GM12878 (cell line): ENCODE measurements at regions not wholly inside any gene's neighbourhood (a gene's known extent, or its start where the extent isn't known, plus 50 kb on each side); places are given as distances from the start of the nearest gene placed in this dataset.
"Not testable (repeated sequence)": the region's sequence is repeated elsewhere in the genome, so short reads cannot be mapped to it uniquely, and the experiment has no call there.

Experiments used
- ETV6 ChIP-seq, 2 experiments: fragments of 450-650 bp in 1 of 2; IDR thresholded peaks in 1 of 2; conservative IDR thresholded peaks in 1 of 2; 2 replicates each; pipeline ENCODE4 v1.6.1; 2014; ENCODE audit warnings: antibody characterized with exemption in 1 of 2, borderline replicate concordance in 1 of 2, low read depth in 1 of 2, mild to moderate bottlenecking in 1 of 2, moderate library complexity in 1 of 2
- EZH2 ChIP-seq: IDR thresholded peaks from 2 replicates; pipeline ENCODE4 v1.6.1; 2012; ENCODE audit warnings: low read depth, mild to moderate bottlenecking, control low read depth, inconsistent platforms, low read length, borderline replicate concordance; ENCODE audit not compliant: control insufficient read depth
- HDAC6 ChIP-seq: fragments of 200-600 bp; sonication (generic); IDR thresholded peaks from one replicate; pipeline ENCODE4 v1.8.0; 2017; ENCODE audit warnings: antibody characterized with exemption; ENCODE audit not compliant: unreplicated experiment
- TF ChIP-seq, protein P1 (sequence below), 3 experiments: IDR thresholded peaks in 2 of 3; conservative IDR thresholded peaks in 1 of 3; 2 replicates each; pipeline ENCODE4 v1.5.1; 2011; ENCODE audit warnings: low read depth in 3 of 3, low read length in 3 of 3, mild to moderate bottlenecking in 3 of 3, control low read depth in 2 of 3, moderate library complexity in 2 of 3, inconsistent platforms in 1 of 3, mixed read lengths in 1 of 3; ENCODE audit not compliant: control insufficient read depth in 2 of 3, insufficient read depth in 1 of 3; ENCODE audit errors: extremely low read depth in 1 of 3

GRCh38 chr2:111355823-111356511 is 235.3 kb downstream of the BCL2L11 start:
- not testable (repeated sequence) for TF ChIP-seq ETV6 (conservative IDR thresholded peaks at IDR 0.05 in 1 of 2, IDR thresholded peaks at IDR 0.05 in 1 of 2; ENCODE audit: borderline replicate concordance in 1 of 2, low read depth in 1 of 2); EZH2; HDAC6
- TF ChIP-seq, protein P1, sequence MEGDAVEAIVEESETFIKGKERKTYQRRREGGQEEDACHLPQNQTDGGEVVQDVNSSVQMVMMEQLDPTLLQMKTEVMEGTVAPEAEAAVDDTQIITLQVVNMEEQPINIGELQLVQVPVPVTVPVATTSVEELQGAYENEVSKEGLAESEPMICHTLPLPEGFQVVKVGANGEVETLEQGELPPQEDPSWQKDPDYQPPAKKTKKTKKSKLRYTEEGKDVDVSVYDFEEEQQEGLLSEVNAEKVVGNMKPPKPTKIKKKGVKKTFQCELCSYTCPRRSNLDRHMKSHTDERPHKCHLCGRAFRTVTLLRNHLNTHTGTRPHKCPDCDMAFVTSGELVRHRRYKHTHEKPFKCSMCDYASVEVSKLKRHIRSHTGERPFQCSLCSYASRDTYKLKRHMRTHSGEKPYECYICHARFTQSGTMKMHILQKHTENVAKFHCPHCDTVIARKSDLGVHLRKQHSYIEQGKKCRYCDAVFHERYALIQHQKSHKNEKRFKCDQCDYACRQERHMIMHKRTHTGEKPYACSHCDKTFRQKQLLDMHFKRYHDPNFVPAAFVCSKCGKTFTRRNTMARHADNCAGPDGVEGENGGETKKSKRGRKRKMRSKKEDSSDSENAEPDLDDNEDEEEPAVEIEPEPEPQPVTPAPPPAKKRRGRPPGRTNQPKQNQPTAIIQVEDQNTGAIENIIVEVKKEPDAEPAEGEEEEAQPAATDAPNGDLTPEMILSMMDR (IDR thresholded peaks at IDR 0.05 in 2 of 3, conservative IDR thresholded peaks at IDR 0.05 in 1 of 3; ENCODE audit: control insufficient read depth in 2 of 3, extremely low read depth in 1 of 3, insufficient read depth in 1 of 3, low read depth in 3 of 3, low read length in 3 of 3), result not testable (repeated sequence)
